GM18499 (cell line): ENCODE measurements at regions not wholly inside any gene's neighbourhood (a gene's known extent, or its start where the extent isn't known, plus 50 kb on each side); places are given as distances from the start of the nearest gene placed in this dataset.
"Not testable (repeated sequence)": the region's sequence is repeated elsewhere in the genome, so short reads cannot be mapped to it uniquely, and the experiment has no call there.

Source experiments
- ATAC-seq: cut with Tn5 transposase; IDR thresholded peaks from one replicate; pipeline ENCODE4 v1.9.1; 2021; ENCODE audit warnings: moderate number of reproducible peaks; ENCODE audit not compliant: insufficient read depth, unreplicated experiment

DNA sequence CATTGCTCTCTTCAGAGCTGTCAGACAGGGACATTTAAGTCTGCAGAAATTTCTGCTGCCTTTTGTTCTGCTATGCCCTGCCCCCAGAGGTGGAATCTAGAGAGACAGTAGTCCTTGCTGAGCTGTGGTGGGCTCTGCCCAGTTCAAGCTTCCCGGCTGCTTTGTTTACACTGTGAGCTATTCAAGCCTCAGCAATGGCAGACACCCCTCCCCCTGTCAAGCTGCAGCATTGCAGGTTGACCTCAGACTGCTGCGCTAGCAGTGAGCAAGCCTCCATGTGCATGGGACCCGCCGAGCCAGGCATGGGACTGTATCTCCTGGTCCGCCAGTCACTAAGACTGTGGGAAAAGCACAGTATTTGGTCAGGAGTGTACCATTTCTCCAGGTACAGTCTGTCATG lies 53.6 kb upstream of the MAPK10 start:
- not testable (repeated sequence) for ATAC-seq

DNA sequence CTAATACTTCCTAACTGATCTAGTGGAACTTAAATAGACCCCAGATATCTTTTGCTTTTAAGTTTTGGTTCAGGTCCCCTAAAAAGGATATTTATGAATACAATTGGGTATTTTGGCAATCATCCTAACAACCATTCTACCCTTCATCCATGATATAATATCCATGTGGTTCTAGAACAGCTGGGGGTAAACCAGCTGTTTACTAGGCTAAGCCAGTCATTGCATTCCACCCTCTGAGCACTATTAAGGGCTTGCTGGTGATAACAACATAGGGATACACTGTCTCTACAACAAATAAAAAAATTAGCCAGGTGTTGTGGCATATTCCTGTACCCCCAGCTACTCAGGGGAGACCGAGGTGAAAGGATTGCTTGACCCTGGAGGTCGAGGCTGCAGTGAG lies 54.8 kb upstream of the MAPK10 start:
- ATAC-seq: no peak

DNA sequence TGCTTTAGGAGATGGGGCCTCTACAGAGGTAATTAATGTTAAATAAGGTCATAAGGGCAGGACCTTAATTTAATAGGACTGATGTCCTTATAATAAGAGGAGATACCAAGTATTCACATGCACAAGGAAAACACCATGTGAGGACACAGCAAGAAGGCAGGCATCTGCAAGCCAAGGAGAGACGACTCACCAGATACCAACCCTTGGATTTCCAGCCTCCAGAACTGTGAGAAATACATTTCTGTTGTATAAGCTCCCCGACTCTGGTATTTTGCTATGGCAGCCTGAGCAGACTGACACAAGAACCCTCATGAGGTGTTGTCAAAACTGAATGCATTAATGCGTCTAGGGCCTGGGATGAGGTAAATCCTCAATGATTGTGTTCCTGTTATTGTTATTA lies 56.2 kb upstream of the MAPK10 start:
- ATAC-seq: no peak

DNA sequence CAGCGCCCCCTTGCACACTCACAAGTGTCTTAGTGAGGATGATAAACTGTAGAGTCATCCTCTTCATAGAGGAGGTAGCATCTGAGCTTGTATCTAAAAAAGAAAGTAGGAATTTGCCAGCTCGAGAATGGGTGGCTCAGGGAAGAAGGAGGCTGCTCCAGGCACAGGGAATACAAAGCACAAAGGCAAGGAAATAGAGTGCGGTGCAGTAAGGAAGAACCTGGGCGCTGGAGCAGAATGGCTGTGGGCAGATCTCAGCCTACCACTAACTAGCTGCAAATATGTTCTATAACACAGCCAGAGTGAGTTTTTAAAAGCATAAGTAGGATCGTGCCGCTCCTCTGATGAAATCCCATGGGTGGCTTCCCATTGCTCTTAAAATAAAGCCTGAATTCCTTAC lies 61.6 kb upstream of the MAPK10 start:
- ATAC-seq: no peak

DNA sequence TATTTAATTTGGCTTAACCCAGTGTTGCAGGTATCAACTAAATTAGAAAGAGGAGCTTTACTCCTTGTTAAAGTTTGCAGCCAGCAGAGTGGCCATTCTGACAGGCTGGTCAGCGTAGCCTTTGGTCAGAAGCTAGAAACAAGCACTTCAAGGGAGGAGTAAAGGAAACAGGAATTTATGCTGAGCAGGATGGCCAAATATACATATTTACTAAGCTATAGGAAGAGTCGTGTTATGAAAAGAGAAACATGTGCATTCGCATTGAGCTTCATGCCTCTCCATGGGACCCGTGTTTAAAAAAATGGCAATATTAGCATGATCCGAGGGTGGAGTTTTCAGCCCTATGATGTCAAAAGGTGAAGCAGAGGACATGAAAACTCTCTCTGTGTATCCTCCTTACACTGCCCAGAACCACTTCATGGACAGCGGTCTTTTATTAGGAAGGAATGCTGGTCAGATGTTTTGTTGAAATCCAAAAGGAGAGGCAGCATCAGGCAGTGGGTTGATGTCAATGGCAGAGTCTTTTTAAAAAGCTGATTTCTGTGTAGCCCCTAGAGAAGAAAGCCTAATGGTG lies 71.8 kb upstream of the MAPK10 start:
- no peak for ATAC-seq

DNA sequence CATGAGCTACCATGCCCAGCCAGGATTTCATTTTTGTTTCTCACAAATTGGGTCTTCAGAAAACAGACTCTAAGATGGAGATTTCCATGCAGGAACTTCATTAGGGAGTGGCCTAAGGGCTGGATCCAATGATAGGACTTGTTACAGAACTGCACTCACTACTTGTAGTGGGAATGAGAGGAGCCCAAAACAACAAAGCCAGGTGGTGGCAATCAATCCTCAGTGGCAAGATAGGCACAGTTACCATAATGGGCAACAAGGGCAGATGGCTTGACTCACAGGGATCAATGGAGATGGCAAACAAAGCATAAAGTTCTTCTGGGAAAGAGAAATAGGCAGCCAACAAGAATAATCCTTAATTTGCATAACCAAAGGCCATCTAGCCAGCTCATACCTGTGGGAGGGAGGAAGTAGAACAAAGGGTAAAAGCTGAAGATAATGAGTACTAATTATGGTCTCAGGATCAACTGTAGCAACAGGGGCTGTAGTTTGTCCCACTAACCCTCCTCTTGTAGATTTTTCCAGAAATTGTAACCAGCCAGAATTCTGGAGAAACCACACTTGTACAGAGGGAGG lies 72.8 kb upstream of the MAPK10 start:
- ATAC-seq: no peak

DNA sequence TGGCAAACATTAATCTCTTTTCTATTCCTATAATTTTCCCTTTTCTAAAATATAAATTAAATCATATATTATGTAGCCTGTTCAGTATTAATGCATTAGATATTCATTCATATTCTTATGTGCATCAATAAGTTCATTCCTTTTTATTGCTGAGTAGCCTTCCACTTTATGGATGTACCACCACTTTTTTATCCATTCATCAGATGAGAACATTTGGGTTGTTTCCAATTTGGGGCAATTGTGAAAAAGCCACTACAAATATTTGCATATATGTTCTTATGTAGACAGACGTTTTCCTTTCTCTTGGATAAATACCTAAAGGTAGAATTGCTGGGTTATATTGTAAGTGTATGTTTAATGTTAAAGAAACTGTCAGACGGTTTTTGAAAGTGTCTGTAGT lies 79.4 kb upstream of the MAPK10 start:
- ATAC-seq: no peak

DNA sequence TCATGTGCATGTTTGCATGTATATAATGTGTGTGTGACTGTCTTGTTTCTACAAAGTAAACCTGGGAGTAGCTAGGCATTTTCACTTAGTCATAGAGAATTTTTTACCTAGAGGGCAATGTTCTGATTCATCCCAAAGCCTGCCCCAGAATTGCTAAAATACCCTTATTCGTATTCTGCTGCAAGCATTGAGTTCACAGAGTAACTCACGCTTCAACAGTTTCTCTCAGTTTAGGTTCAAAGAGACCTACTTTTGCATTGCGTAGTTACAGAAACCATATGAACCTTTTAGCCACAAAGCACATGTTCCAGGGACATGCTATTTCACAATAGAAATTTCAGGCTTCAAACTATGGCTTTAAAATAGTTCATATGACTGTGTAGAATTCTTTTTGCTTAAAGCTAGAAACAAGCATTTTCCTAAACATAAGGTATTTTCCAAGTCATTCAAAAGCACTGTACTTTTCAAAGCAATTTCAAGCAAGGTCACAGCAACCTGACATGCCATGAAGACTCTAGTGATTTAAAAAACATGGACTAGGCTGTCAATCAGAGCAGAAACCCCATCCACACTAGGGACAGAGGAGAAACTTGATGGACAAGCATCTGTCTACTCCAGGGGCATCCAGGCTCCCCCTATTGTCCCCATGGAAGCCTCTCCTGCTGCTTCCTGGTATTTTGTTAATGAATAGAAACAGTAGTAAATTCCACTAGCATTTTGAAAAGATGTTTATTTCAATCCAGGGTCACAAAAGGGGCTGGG lies 81.5 kb upstream of the MAPK10 start:
- ATAC-seq: no peak

DNA sequence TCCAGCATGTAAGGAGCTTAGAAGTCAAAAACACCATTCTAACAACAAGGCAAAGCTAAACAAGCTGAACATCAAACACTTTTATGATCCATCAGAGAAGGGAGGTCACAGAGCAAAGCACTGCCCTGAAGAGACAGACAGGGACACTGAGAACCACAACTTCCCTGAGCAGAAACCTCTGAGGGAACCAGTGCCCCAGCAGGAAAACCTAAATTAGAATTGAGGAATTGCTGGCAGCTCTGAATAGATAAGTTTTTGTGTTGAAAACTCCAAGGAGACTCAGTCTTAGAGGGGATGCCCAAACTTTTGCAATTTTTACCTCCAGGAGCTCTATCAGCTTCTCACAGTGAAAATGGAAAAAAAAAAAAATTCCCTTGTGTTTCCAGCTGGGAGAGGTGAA lies 83.0 kb upstream of the MAPK10 start:
- ATAC-seq: no peak

DNA sequence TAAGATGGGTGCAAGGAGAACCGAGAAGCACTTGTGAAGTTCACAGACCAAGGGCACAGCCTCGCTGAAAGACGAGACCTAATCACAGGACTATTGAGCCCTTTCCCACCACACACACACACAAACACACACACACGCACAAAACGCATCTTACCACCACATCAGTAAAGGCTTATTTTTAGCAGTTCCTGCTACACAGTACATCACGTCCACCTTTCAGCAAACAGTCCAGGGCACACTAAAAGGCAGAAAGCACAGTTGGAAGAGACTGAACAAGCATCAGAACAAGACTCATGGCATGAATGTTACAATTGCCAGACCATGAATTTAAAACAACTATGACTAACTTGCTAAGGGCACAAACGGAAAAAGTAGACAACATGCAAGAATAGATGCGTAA lies 83.6 kb upstream of the MAPK10 start:
- no peak for ATAC-seq

DNA sequence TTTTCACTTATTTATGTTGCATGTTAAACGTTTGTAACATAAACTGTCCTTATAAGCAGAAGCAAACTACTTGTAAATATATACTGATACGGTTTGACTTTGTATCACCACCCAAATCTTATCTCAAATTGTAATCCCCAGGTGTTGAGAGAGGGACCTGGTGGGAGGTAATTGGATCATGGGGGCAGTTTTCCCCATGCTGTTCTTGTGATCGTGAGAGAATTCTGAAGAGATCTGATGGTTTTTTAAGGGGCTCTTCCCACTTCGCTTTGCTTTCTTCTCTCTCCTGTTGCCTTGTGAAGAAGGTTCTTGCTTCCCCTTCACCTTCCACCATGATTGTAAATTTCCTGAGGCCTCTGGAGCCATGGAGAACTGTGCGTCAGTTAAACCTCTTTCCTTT lies 87.1 kb upstream of the MAPK10 start:
- ATAC-seq: no peak

DNA sequence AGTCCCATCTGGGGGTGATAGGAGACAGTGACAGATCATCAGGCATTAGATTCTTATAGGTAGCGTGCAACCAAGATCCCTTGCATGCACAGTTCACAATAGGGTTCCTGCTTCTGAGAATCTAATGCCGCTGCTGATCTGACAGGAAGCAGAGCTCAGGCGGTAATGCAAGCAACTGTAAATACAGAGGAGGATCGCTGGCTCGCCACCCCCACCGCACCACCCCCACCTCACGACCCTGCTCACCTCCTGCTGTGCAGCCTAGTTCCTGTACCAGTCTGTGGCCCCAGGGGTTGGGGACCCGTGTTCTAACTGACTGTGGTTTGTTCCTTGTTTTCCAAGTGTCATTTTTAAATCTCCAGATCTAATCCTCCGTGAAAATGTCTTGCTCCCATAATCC lies 89.0 kb upstream of the MAPK10 start:
- no peak for ATAC-seq

DNA sequence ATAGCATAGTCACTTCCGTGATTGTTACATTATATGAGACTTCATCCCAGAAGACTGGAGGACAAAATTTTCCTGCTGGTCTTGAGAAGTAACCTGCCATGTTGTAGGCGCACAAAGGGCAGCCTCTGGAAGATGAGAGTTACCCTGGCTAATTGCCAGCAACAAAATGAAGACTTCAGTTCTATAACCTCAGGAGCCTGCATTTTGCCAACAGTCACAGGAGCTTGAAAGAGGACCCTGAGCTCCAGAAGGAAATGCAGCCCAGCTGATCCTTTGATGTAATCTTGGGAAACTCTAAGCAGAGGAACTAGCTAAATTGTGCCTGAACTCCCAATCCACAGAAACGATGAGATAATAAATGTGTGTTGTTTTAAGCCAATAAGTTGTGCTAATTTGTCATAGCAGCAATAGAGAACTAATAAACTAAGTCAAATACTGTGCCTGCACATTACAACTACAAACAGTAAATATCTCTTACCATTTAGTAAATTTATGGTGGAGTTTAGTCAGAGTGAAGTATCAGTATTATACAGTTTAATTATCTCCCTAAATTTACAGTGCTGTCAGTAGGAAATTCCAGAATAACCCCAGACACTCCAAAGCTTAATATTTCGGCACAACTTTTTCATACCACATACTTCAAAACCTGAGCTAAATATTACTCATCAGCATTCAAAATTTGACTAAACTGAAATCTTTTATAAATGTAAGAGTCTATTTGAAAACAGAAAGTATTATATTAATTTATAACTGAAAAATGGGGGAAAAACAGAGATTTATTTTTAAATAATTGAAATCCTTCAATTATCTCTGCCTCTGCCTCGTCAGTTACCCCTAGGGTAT lies 90.1 kb upstream of the MAPK10 start:
- no peak for ATAC-seq

DNA sequence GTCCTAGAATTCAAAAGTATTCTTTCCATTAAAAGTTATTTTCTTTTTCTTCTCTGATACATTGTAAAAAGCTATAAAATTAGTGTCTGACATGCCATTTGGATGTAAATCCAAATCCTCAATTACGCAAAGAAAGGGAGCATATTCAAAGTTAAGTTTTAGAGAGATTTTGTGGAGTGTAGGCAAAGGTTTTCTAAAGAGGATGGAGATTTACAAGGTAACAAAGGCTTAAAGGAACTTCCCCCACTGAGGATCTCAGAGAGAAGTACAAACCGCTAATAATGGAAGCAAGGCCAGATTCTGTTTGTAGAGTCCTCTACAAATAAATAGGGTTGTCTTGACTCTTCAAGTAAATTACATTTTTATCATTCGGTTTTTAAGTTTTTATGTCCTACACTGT lies 91.0 kb upstream of the MAPK10 start:
- ATAC-seq: no peak

DNA sequence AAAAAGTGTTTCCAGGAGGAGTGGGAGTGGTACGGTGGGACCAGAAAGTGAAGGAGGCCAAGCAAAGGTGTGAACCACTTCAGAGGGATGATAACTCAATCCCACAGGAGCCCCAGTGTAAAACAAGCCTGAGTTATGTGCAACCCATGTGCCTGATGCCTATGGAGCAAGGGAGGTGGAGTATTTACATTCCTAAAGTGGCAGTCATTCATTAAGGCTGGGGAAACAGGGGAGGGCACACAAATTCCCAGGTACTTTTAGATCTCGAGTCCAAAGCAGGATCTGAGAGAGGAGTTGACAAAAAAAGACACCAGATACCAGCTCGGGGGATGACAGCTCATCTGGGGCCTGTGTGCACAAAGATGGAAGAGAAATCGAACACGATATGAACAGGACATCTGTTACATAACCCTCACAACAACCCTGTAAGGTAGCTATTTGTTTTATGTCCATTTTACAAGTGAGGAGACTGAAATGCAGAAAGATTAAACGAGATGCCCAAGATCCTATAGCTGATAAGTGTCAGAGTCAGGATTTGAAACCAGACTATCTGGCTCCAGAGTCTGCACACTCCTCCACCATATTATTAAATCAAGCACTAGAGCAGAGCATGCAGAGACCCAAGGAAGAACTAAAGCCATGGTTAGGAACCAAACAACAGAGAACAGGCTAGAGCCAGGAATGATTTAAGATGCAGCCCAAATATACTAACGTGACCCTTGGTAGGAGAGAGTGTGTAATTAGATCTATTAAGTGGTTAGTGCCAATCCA lies 91.9 kb upstream of the MAPK10 start:
- ATAC-seq: no peak

DNA sequence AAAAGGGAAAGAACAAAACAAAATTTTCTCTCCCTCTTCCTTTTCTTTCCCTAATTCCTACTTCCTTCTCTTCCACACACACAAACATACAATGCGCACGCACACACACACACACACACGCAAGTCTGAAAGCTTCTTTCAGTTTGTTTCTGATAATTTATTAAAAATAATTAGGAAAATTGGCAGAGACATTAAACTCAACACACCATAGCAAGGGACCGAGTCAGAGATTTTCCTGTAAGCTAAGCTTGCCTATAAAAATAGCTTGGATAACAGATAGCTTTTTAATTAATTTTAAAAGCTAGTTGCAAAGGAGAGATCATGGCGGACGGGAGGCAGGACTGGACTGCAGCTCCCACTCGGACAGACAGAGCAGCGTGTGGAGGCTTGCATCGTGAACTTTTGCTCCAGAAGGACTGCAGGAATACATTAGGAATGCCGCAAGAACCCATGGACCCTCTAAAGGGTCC lies 92.6 kb upstream of the MAPK10 start:
- ATAC-seq: no peak

DNA sequence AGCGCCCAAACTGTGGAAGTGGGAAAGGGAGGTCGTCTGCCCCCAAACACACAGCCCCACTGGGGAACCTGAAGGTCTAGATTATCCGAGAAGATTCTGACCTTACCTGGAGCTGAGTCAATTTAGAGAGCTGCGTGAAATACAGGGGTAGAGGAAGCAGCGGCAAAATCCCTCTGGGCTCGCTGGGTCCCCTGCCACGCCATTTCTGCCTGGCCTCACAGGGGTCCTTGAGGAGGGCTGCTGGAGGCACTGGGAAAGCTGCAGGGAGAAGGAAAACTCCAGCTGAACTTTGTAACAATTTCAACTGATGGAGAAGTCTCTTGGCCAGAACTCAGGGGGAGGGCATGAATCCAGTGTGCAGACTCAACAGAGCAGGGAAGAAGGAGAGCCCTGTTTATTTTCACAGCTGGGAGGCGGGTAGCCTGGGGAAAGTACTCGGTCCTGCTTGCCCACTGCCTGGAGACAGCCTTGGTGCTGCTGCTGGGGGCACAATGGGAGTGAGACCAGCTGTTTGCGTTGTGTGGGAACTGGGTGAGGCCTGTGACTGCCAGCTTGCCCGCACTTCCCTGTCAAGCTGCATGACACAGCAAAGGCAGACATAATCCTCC lies 93.2 kb upstream of the MAPK10 start:
- no peak for ATAC-seq

DNA sequence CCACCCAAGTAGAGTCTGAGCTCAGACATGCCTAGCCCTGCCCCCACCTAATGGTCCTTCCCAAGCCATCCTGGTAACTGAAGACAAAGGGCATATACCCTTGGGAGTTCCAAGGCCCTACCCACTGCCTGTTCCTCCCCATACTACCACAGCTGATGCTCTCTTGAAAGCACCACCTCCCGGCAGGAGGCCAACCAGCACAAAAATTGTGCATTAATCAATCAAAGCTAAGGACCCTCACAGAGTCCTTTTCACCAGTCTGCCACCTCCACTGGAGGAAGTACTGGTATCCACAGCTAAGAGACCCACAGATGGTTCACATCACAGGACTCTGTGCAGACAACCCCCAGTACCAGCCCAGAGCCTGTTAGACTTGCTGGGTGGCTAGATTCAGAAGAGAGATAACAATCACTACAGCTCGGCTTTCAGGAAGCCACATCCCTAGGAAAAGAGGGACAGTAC lies 93.8 kb upstream of the MAPK10 start:
- not testable (repeated sequence) for ATAC-seq

DNA sequence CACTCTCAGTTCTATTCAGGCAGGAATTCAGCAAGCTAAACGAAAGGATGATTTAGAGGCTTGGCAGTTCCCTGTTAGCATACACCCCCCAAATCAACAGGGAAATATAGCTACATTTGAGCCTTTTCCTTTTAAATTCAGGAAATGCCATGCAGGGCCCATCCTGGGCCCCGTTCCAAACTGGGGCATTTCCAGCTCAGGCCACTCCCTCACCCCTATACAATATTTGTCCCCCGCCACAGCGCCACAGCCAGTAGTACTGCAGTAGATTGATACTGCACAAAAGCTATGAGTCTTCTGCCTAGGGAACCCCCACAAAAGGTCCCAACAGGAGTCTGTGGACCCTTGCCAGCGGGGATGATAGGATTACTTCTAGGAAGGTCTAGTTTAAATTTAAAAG lies 102.0 kb upstream of the MAPK10 start:
- ATAC-seq: no peak
